Testis (tissue), 2 donors: ENCODE measurements at regions not wholly inside any gene's neighbourhood (a gene's known extent, or its start where the extent isn't known, plus 50 kb on each side); places are given as distances from the start of the nearest gene placed in this dataset.
"Not testable (repeated sequence)": the region's sequence is repeated elsewhere in the genome, so short reads cannot be mapped to it uniquely, and the experiment has no call there.

Source experiments
- CTCF ChIP-seq, 3 experiments: fragments of 450-650 bp in 2 of 3; fragments of 200-600 bp in 1 of 3; sonication (generic) in 1 of 3; IDR thresholded peaks; one replicate each; pipeline ENCODE4 v1.5.1; 2016 to 2019; ENCODE audit warnings: antibody characterized with exemption in 3 of 3, mild to moderate bottlenecking in 2 of 3, moderate library complexity in 1 of 3
- POLR2A ChIP-seq: fragments of 450-650 bp; IDR thresholded peaks from one replicate; pipeline ENCODE4 v1.6.1; 2017; ENCODE audit warnings: antibody characterized with exemption, mild to moderate bottlenecking, moderate library complexity

- TF ChIP-seq CTCF (IDR thresholded peaks at IDR 0.05); POLR2A: not testable (repeated sequence)
Observed at GRCh38 chr20:53719171-53719803, 125.6 kb upstream of the ZNF217 start.
